IMR-90 (cell line): ENCODE measurements at regions not wholly inside any gene's neighbourhood (a gene's known extent, or its start where the extent isn't known, plus 50 kb on each side); places are given as distances from the start of the nearest gene placed in this dataset.

Experiments used
- BHLHE40 ChIP-seq: fragments of 150-350 bp; IDR thresholded peaks from 2 replicates; pipeline ENCODE4 v1.6.1; 2016; ENCODE audit warnings: mild to moderate bottlenecking, low read depth, low read length
- CEBPB ChIP-seq: IDR thresholded peaks from 2 replicates; pipeline ENCODE4 v1.6.1; 2012; ENCODE audit warnings: low read depth, low read length, improper control_type of control experiment
- CTCF ChIP-seq: conservative IDR thresholded peaks from 2 replicates; pipeline ENCODE4 v1.5.1; 2012; ENCODE audit warnings: mild to moderate bottlenecking, low read depth, low read length, improper control_type of control experiment
- ELK1 ChIP-seq: fragments of 150-350 bp; IDR thresholded peaks from 2 replicates; pipeline ENCODE4 v1.6.1; 2016; ENCODE audit warnings: low read depth, mild to moderate bottlenecking, low read length, moderate library complexity, borderline replicate concordance
- MAZ ChIP-seq: IDR thresholded peaks from 2 replicates; pipeline ENCODE4 v1.6.1; 2012; ENCODE audit warnings: low read depth, mild to moderate bottlenecking, low read length, improper control_type of control experiment, moderate library complexity, borderline replicate concordance
- MXI1 ChIP-seq: IDR thresholded peaks from 2 replicates; pipeline ENCODE4 v1.6.1; 2012; ENCODE audit warnings: low read depth, mild to moderate bottlenecking, low read length, moderate library complexity, borderline replicate concordance
- POLR2A ChIP-seq: IDR thresholded peaks from 2 replicates; pipeline ENCODE4 v1.6.1; 2012; ENCODE audit warnings: mild to moderate bottlenecking, low read depth, low read length
- RFX5 ChIP-seq: IDR thresholded peaks from 2 replicates; pipeline ENCODE4 v1.8.0; 2012; ENCODE audit warnings: low read depth, mild to moderate bottlenecking, low read length, moderate library complexity
- SMC3 ChIP-seq: fragments of 150-350 bp; IDR thresholded peaks from 2 replicates; pipeline ENCODE4 v1.6.1; 2016; ENCODE audit warnings: low read depth, mild to moderate bottlenecking, antibody characterized with exemption, low read length, moderate library complexity
- USF2 ChIP-seq: fragments of 150-350 bp; IDR thresholded peaks from 2 replicates; pipeline ENCODE4 v1.6.1; 2017; ENCODE audit warnings: mild to moderate bottlenecking, antibody characterized with exemption, low read length, low read depth

- TF ChIP-seq POLR2A, result no peak
- no peak for TF ChIP-seq CTCF
- TF ChIP-seq SMC3, result no peak
- no peak for TF ChIP-seq USF2
- TF ChIP-seq CEBPB, result no peak
- no peak for TF ChIP-seq MXI1
- TF ChIP-seq BHLHE40, result no peak
- no peak for TF ChIP-seq ELK1
- no peak for TF ChIP-seq RFX5
- TF ChIP-seq MAZ, result no peak
Measured at GRCh38 chr9:88060746-88061145, 77.5 kb downstream of the SPATA31C2 start.
